ENCODE measurements at regions not wholly inside any gene's neighbourhood (a gene's known extent, or its start where the extent isn't known, plus 50 kb on each side); places are given as distances from the start of the nearest gene placed in this dataset.

DNA sequence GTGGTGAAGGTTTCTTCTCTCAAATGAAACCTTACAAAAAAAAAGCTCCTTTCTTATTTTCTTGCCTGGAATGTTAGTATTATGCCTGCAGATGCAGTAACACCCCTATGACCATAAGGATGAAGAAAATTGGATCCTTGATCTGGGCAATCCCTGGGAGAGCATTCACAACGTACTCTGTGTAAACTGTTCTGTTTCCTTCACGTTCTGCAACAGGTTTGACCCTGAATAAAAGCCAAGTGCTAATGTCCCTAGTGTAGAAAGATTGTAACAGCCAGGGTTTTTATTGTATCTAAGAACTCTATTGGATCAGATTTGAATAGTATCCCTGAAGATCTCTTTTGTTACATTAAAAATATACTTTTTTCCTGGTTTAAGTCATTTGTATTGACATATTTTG is 1639.6 kb upstream of the ACO1 start:
- H3K4me1 ChIP-seq (ENCODE audit: low read length): no peaks in the 10 kb centered on the region
- no peaks in the 10 kb centered on the region for H3K79me2 ChIP-seq (ENCODE audit: low read length)
- H3K27ac ChIP-seq (ENCODE audit: low read length): no peak overlapping the region
- H3K4me2 ChIP-seq (ENCODE audit: low read length): no peak overlapping the region
- no peak overlapping the region for H3K9ac ChIP-seq (ENCODE audit: low read length)
- no peak overlapping the region for H2AFZ ChIP-seq (ENCODE audit: low read depth, low read length)
- no peaks in the 10 kb centered on the region for H3K27me3 ChIP-seq (ENCODE audit: low read depth, low read length)
- H3K36me3 ChIP-seq (replicated peaks; ENCODE audit: low read depth, low read length): no peaks in the 10 kb centered on the region
- TF ChIP-seq EZH2phosphoT487 (IDR thresholded peaks at IDR 0.05; ENCODE audit: low read depth): no peak
- TF ChIP-seq, protein P1, sequence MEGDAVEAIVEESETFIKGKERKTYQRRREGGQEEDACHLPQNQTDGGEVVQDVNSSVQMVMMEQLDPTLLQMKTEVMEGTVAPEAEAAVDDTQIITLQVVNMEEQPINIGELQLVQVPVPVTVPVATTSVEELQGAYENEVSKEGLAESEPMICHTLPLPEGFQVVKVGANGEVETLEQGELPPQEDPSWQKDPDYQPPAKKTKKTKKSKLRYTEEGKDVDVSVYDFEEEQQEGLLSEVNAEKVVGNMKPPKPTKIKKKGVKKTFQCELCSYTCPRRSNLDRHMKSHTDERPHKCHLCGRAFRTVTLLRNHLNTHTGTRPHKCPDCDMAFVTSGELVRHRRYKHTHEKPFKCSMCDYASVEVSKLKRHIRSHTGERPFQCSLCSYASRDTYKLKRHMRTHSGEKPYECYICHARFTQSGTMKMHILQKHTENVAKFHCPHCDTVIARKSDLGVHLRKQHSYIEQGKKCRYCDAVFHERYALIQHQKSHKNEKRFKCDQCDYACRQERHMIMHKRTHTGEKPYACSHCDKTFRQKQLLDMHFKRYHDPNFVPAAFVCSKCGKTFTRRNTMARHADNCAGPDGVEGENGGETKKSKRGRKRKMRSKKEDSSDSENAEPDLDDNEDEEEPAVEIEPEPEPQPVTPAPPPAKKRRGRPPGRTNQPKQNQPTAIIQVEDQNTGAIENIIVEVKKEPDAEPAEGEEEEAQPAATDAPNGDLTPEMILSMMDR (IDR thresholded peaks at IDR 0.05; ENCODE audit: low read depth, low read length): no peak
- no peaks in the 10 kb centered on the region for H4K20me1 ChIP-seq (ENCODE audit: insufficient read depth, low read length)
- no peak overlapping the region for H3K4me3 ChIP-seq (ENCODE audit: low read length)
- no peaks in the 10 kb centered on the region for H3K9me3 ChIP-seq (ENCODE audit: insufficient read depth, low read length)

DNA sequence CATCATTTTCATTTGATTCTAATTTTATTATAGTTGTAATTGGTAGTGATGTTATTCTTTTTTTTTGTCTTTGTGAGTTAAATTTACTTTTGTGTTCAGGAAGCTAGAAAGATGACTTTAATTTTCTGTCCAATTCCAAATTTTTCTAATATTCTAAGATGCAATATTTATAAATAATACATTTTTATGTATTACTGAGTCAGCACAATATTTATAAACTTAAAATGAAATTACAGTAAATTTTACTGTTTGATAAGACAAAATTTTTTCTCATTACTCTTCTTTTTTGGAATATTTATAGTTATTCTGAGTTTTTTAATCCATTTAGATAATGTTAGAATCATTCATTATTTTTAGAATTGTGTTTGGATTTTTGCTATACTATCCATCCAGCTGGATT is 1637.9 kb upstream of the ACO1 start:
- Histone ChIP-seq H3K4me3 (ENCODE audit: low read length) (no peak overlapping the region), H3K27me3 (ENCODE audit: low read depth, low read length) (no peaks in the 10 kb centered on the region), H2AFZ (ENCODE audit: low read depth, low read length) (no peak overlapping the region), H3K9me3 (ENCODE audit: insufficient read depth, low read length) (no peaks in the 10 kb centered on the region), H3K9ac (ENCODE audit: low read length) (no peak overlapping the region), H3K27ac (ENCODE audit: low read length) (no peak overlapping the region), H3K4me1 (ENCODE audit: low read length) (no peaks in the 10 kb centered on the region), H4K20me1 (ENCODE audit: insufficient read depth, low read length) (no peaks in the 10 kb centered on the region), H3K4me2 (ENCODE audit: low read length) (no peak overlapping the region), H3K36me3 (replicated peaks; ENCODE audit: low read depth, low read length) (no peaks in the 10 kb centered on the region), H3K79me2 (ENCODE audit: low read length) (no peaks in the 10 kb centered on the region)
- TF ChIP-seq, protein P1 (IDR thresholded peaks at IDR 0.05; ENCODE audit: low read depth, low read length): no peak
- no peak for TF ChIP-seq EZH2phosphoT487 (IDR thresholded peaks at IDR 0.05; ENCODE audit: low read depth)

DNA sequence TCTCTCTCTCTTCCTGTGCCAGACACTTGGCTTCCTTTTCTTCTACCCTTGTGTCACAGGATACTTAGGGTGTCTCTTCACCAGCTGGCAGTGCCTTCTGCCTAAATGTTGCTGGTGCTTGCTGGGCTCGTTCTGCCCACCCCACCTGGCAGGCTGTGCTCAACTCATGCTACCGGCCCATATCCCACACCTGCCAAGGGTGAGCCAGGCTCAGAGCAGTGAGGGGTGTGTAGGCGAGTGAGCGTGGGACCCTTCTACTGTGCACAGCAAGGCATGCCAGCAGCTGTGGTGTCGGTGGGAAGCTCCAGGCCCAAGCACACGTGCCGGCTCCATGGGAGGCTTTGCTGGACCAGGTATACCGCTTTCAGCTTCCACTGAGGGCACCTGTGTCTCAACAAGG is 1626.7 kb upstream of the ACO1 start:
- TF ChIP-seq EZH2phosphoT487 (IDR thresholded peaks at IDR 0.05; ENCODE audit: low read depth): no peak
- TF ChIP-seq, protein P1 (IDR thresholded peaks at IDR 0.05; ENCODE audit: low read depth, low read length): no peak
- Histone ChIP-seq H3K4me3 (ENCODE audit: low read length) (no peak overlapping the region), H3K4me2 (ENCODE audit: low read length) (no peak overlapping the region), H3K79me2 (ENCODE audit: low read length) (no peaks in the 10 kb centered on the region), H2AFZ (ENCODE audit: low read depth, low read length) (no peak overlapping the region), H3K9me3 (ENCODE audit: insufficient read depth, low read length) (no peaks in the 10 kb centered on the region), H3K27ac (ENCODE audit: low read length) (no peak overlapping the region), H3K9ac (ENCODE audit: low read length) (no peak overlapping the region), H3K4me1 (ENCODE audit: low read length) (no peaks in the 10 kb centered on the region), H4K20me1 (ENCODE audit: insufficient read depth, low read length) (no peaks in the 10 kb centered on the region), H3K27me3 (ENCODE audit: low read depth, low read length) (no peaks in the 10 kb centered on the region), H3K36me3 (replicated peaks; ENCODE audit: low read depth, low read length) (no peaks in the 10 kb centered on the region)

DNA sequence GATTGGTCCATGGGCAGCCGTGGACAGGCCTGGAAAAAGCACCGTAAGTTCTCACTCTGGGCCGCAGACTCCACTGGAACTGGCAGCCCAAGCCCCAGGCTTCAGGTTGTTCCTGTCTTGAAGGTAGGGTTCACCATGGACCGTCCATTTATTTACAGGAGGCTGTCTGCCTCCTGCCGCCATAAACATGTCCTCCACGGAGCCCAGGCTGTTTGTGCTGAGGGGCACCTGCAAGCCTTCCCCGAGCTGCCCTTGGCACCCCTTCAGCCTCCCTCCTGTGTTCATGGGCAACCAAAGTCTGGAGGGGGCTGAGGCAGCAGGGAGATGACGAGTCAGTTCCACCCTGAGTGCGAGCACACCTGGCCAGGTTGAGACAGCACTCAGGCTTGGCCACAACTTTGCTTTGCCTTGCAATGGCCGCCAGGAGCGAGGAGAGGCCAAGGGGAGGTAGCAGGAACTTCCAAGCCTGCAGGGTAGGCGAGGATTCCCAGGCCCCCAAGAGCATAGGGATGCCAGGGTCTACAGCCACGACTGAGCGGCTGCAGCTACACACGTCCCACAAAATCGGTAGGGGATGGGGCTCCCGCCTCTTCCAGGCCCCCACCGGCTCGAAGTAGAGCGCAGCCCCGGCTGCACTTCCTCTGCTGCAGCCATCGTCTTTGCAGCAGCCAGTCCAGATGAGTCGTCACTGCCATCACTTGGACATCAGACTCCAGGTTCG is 1625.6 kb upstream of the ACO1 start:
- no peaks in the 10 kb centered on the region for H3K36me3 ChIP-seq (replicated peaks; ENCODE audit: low read depth, low read length)
- H3K27me3 ChIP-seq (ENCODE audit: low read depth, low read length): no peaks in the 10 kb centered on the region
- H3K27ac ChIP-seq (ENCODE audit: low read length): no peak overlapping the region
- no peak overlapping the region for H3K4me2 ChIP-seq (ENCODE audit: low read length)
- H2AFZ ChIP-seq (ENCODE audit: low read depth, low read length): no peak overlapping the region
- H3K9me3 ChIP-seq (ENCODE audit: insufficient read depth, low read length): no peaks in the 10 kb centered on the region
- H3K4me1 ChIP-seq (ENCODE audit: low read length): no peaks in the 10 kb centered on the region
- H4K20me1 ChIP-seq (ENCODE audit: insufficient read depth, low read length): no peaks in the 10 kb centered on the region
- TF ChIP-seq EZH2phosphoT487 (IDR thresholded peaks at IDR 0.05; ENCODE audit: low read depth): no peak
- TF ChIP-seq, protein P1 (IDR thresholded peaks at IDR 0.05; ENCODE audit: low read depth, low read length): no peak
- no peaks in the 10 kb centered on the region for H3K79me2 ChIP-seq (ENCODE audit: low read length)
- no peak overlapping the region for H3K4me3 ChIP-seq (ENCODE audit: low read length)
- H3K9ac ChIP-seq (ENCODE audit: low read length): no peak overlapping the region
